ENCODE measurements at regions not wholly inside any gene's neighbourhood (a gene's known extent, or its start where the extent isn't known, plus 50 kb on each side); places are given as distances from the start of the nearest gene placed in this dataset.
"Not testable (repeated sequence)": the region's sequence is repeated elsewhere in the genome, so short reads cannot be mapped to it uniquely, and the experiment has no call there.

GRCh38 chr5:100479079-100479688 is 56.0 kb upstream of the FAM174A start:
- DNase-seq (ENCODE audit: low read depth in 2 of 2): no peak

DNA sequence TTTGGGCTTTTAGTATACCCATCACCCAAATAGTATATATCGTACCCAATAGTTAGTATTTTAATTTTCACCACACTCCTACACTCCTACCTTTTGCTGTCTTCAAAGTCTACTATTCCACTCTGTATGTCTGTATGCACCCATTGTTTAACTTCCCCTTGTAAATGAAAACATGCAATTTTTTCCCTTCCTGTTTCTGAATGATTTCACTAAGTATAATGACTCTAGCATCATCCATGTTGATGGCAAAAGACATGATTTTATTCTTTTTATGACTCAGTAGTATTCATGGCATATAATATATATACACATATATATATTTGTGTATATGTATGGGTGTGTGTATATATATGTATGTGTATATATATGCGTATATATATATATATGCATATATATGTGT is 63.1 kb upstream of the FAM174A start:
- DNase-seq (ENCODE audit: low read depth in 2 of 2): no peak

- no peak for DNase-seq (ENCODE audit: low read depth in 2 of 2)
Observed at GRCh38 chr5:100469767-100470166, 65.4 kb upstream of the FAM174A start.

GRCh38 chr5:100464418-100464817 is 70.8 kb upstream of the FAM174A start:
- DNase-seq (ENCODE audit: low read depth in 2 of 2): no peak

DNA sequence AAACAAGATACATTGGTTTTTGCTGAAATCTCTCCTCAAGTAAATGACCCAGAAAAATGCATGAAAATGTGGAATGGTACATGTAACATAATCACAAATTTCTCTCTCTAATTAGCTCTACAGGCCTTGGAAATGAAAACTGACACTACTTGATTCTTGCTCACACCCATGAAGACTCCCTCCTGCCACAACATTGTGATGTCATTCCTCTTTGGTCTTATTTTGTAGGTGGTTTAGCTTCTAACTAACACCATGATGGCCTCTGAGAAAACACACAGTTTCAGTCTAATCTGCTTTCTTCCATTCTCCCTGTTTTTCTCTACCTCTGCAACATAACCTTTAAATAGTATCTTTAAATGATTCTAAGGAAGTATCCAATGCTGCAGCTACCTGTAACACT is 78.6 kb upstream of the FAM174A start:
- DNase-seq (ENCODE audit: low read depth in 2 of 2): no peak

GRCh38 chr5:100452126-100452525 is 83.0 kb upstream of the FAM174A start:
- DNase-seq (ENCODE audit: low read depth in 2 of 2): no peak

- DNase-seq (ENCODE audit: low read depth in 2 of 2): no peak
Observed at GRCh38 chr5:100448111-100448528, 87.1 kb upstream of the FAM174A start.

- DNase-seq (ENCODE audit: low read depth in 2 of 2): no peak
Observed at GRCh38 chr5:100446879-100447430, 88.2 kb upstream of the FAM174A start.

DNA sequence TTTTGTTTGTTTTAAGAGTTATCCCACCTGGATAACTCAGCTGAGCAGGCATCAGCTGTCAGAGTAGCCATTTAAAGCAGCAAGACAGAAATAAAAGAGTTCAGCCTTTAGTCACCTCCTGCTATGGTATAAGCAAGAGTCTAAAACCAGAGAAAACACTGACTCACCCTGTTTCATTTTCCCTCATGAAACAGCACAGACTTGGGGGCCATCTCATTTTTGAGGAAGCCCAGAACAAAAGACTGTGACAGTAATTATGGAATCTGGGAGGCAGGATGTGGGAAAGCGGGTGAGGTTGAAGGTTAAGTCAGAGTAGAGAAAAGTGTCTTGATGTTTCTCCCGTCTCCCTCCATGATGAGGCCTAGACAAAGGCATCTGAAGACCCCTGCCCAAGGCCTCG is 90.2 kb upstream of the FAM174A start:
- no peak for DNase-seq (ENCODE audit: low read depth in 2 of 2)

DNA sequence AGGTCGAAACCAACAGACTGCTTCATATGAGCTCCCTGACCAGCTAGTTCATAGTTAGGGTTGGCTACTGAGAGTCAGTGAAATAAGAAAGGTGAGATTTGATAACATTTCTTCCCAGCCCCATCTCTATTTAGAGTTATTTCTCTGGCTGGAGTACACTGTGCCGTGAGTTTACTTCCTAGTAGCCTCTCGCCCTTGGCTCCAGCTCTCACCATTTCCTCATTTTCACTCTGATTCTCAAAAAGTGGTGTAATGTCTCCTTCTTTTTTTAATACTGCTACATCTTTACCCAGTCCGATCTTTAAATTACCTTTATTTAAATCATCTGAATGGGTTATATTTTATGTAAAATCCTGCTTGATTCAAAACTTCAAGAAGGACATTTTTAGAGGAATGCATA is 100.4 kb upstream of the FAM174A start:
- DNase-seq (ENCODE audit: low read depth in 2 of 2): no peak

DNA sequence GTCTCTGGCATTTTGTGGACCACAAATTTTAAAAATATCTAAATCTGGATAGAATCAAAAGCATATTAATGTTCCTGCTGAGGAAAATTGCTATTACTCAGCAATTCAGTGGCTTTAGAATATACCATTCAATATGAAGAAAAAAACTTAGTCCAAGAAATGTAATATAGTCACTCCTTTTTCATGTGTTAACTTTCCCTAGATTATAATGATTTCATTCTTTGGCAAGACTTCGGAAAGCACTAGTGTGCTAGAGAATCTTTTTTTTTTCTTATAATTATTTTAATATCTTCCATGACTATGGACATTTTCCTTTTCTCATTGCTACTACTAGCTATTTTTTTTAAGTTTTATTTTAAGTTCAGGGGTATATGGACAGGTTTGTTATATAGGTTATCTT is 102.4 kb upstream of the FAM174A start:
- no peak for DNase-seq (ENCODE audit: low read depth in 2 of 2)

GRCh38 chr5:100430268-100431195 is 104.6 kb upstream of the FAM174A start:
- DNase-seq (ENCODE audit: low read depth in 2 of 2): peak; percentile 5 to 25

DNA sequence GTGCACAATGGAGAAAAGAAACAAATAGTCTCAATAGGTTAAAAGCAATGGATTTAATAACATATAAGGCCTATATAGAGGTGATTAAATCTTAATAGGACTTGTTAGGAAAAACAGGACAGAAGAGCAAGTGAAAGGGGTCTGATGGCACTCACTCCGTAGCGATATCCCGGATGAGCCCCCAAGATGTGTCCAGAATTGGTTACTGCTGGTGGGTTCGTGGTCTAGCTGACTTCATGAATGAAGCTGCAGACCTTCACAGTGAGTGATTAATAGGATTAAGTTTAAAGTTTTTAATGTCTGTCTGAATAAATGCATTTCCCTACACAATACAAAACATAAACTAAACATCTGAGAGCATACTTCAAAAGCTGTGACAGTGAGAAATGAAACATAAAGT is 110.4 kb upstream of the FAM174A start:
- no peak for DNase-seq (ENCODE audit: low read depth in 2 of 2)

DNA sequence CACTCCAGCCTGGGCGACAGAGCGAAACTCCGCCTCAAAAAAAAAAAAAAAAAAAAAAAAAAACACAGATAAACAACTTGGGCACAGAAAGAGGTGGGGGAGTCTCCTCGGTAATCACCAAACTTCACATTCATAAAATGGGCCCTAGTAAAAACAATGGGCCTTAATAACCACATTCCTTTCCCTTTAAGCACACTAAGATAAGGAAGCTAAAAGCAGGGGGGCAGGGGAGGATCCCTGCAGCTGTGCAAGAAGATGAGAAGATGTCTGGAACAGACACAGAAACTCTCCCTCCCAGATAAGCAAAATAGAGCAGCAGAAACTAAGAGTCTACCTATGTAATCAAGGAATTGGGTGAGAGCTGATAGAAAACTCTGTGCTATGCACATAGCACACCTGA is 111.2 kb upstream of the FAM174A start:
- DNase-seq (ENCODE audit: low read depth in 2 of 2): no peak

GRCh38 chr5:100423330-100423729 is 111.8 kb upstream of the FAM174A start:
- no peak for DNase-seq (ENCODE audit: low read depth in 2 of 2)

DNA sequence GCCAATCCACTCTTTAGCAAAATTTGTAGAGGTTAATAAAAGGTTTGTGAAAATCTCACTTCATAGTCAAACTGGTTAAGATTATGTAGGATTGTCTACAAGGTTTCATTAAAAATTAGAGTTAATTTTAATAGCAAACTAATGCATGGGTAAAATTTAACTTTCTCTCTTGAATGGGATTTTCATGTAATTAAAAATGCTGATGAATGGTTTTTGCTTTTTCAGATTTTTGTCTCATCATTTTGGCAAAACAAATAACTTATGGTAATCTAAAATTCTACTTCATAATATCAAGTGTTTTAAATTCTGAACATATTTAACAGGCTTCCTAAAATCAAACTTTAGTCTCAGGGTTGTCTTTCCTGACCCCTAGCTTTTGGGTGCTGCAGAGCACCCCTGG is 113.8 kb upstream of the FAM174A start:
- no peak for DNase-seq (ENCODE audit: low read depth in 2 of 2)

GRCh38 chr5:100418231-100418630 is 116.9 kb upstream of the FAM174A start:
- DNase-seq (ENCODE audit: low read depth in 2 of 2): no peak

DNA sequence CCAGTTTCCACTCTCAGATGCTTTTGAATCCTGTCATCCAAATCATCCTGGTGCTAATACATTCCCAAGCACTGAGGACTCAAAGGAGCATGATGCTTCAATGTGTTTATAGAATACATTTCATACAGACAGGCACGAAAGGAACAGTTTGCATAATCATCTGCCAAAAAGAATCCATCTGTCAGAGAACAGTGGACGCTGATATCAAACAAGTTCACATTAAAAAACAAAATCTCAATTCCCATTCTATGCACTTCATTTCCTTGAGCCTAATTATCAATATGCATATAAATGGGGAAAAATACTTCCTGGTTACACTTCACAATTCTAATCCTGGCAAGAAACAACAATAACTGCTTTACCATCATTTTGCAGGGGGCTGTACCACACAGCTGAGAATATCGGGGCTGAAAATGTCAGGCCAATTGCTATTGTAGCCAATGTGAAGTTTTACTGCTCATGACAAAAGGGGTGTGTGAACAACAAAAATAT is 125.5 kb upstream of the FAM174A start:
- DNase-seq (ENCODE audit: low read depth in 2 of 2): no peak

DNA sequence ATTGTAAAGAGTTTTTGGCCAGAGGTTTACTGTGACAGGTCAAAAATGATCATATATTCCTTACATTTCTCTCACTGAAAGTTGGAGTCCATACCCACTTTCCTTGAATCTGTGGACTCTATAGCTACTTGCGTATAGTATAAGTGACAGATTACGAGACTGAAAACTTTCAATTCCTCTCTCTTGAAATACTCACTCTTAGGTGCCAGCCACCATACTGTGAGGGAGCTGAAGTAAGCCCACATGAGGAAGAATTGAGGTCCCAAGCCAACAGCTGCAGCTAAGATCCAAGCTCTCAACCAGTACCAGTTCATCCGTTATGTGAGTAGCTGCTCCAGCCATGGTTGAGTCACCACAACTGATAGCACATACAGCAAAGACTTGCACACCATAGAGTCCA is 128.1 kb upstream of the FAM174A start:
- no peak for DNase-seq (ENCODE audit: low read depth in 2 of 2)

DNA sequence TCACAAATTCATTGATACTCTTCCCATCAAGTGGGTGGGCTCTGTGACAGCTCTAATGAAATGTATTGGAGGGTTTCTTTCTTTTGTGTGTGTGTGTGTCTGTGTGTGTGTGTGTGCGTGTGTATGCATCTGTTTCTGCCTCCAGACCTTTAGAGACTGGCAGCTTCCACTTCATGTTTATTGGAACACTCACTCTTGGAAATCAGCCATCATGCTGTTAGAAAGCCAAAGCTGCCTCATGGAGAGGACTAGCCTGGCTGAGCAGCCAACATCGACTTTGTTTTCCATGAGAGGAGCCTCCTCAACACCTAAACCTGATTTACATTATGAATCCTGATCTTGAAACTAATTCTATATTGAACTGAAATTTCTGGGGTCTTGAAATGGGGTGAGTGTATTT is 128.5 kb upstream of the FAM174A start:
- no peak for DNase-seq (ENCODE audit: low read depth in 2 of 2)

DNA sequence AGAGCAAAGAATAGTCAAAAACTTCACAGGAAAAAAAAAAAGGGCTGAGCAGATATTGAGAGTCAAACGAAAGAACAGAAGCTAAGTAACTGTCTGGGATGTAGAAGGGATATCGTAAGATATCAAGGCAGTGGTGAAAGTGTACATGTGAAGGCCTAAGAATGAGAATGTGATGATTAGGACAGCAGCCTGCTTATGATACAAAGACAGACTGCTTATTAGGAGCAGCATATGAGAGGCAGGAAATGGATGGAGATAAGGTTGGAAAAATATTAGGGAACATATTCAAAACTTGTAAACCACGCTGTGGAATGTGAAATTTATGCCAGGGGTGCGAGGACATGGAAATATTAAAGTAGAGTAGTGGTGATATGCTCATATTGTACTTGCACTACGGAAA is 133.1 kb upstream of the FAM174A start:
- DNase-seq (ENCODE audit: low read depth in 2 of 2): no peak

- no peak for DNase-seq (ENCODE audit: low read depth in 2 of 2)
Observed at GRCh38 chr5:100401149-100401548, 134.0 kb upstream of the FAM174A start.

DNA sequence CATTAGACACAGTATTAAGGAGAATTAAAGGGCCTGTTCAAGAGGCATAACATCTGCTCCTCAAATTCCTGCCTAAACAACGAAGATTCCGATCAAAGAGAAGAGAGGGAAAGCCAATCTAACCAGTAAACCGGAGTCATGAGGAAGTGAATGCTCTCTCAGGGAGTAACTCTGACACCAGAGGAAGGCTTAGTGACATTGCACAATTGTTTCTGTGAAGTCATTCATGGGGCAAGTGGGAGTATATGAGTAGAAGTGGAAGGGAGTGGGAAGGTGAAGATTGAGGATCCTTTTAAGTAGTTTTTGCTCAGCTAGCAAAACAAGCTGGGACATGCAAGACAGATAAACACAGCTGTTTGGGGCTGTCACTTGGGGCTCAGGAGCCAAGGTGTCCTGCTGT is 136.4 kb upstream of the FAM174A start:
- DNase-seq (ENCODE audit: low read depth in 2 of 2): not testable (repeated sequence)
